ENCODE measurements at regions not wholly inside any gene's neighbourhood (a gene's known extent, or its start where the extent isn't known, plus 50 kb on each side); places are given as distances from the start of the nearest gene placed in this dataset.
"Not testable (repeated sequence)": the region's sequence is repeated elsewhere in the genome, so short reads cannot be mapped to it uniquely, and the experiment has no call there.

GRCh38 chrX:144188489-144188888, 304.6 kb downstream of the UBE2NL start:
- in situ Hi-C loops (cut with MboI); CTCF ChIA-PET; H3K9ac ChIP-seq (ENCODE audit: control insufficient read depth, insufficient read depth, low read length); H2AFZ ChIP-seq (ENCODE audit: control insufficient read depth, low read depth, low read length); SMC1A ChIA-PET (ENCODE audit: uncharacterized antibody, unreplicated experiment); H3K4me2 ChIP-seq (ENCODE audit: control insufficient read depth, insufficient read depth); H4K20me1 ChIP-seq (ENCODE audit: control insufficient read depth, insufficient read depth); ATAC-seq; H3K27ac ChIP-seq (ENCODE audit: control insufficient read depth, insufficient read depth); RAD21 ChIA-PET (ENCODE audit: unreplicated experiment); H3K9me3 ChIP-seq (replicated peaks; ENCODE audit: control insufficient read depth, insufficient read depth, low read length); H3K4me1 ChIP-seq (ENCODE audit: control insufficient read depth, insufficient read depth, low read length); BruUV-seq (replicated peaks); intact Hi-C loops (cut with micrococcal nuclease; ENCODE audit: unreplicated experiment); H3K36me3 ChIP-seq (ENCODE audit: control insufficient read depth in 2 of 2, insufficient read depth in 2 of 2, low read length in 1 of 2); H3K27me3 ChIP-seq (replicated peaks in 1 of 2; ENCODE audit: control insufficient read depth in 2 of 2, insufficient read depth in 2 of 2, low read length in 1 of 2); POLR2A ChIA-PET; H3K79me2 ChIP-seq (ENCODE audit: control insufficient read depth, insufficient read depth, low read length); DNase-seq (ENCODE audit: low read depth, low spot score); H3K4me3 ChIP-seq: not testable (repeated sequence)
- WGBS (ENCODE audit: insufficient coverage, insufficient replicate concordance, low lambda C conversion rate, missing lambda C conversion rate) = 30% methylated on average over 4 of the region's 4 CpGs
- peak; percentile 81 for FAIRE-seq

DNA sequence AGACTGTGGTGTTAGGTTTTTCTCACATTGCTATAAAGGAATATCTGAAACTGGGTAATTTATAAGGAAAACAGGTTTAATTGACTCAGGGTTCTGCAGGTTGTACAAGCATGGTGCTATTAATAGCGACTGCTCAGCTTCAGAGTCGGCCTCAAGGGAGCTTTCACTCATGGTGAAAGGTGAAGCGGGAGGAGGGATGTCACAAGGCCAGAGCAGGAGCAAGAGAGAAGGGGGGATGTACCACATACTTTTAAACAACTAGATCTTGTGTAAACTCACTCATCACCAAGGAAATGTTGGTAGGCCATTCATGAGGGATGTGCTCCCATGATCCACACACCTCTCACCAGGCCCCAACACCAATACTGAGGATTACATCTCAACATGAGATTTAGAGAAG, 313.2 kb downstream of the UBE2NL start:
- SMC1A ChIA-PET (ENCODE audit: uncharacterized antibody, unreplicated experiment); CTCF ChIA-PET: not testable (repeated sequence)

DNA sequence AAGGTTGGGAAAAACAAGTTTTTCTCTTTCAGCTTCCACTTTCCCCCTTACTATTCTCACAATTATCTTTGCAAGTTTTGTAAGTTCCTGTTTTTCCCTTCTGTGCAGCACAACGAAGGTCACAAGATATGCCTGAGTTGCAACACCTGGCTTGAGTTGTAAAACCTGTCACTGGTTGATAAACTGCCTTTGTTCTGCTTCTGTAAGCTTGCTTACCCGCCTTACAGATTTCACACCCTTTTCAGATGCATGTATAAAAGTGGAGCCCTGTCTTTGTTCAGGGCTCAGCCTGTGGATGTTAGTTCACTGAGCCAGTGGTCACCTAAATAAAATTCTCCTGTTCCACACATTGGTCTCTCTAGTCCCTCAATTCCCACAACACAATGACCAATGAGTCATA, 318.9 kb downstream of the UBE2NL start:
- WGBS (ENCODE audit: insufficient coverage, insufficient replicate concordance, low lambda C conversion rate, missing lambda C conversion rate) = no CpG with 5 or more reads among the region's 2 CpGs
- H3K4me1 ChIP-seq (ENCODE audit: control insufficient read depth, insufficient read depth, low read length); BruUV-seq (replicated peaks); intact Hi-C loops (cut with micrococcal nuclease; ENCODE audit: unreplicated experiment); SMC1A ChIA-PET (ENCODE audit: uncharacterized antibody, unreplicated experiment); in situ Hi-C loops (cut with MboI); H3K4me2 ChIP-seq (ENCODE audit: control insufficient read depth, insufficient read depth); CTCF ChIA-PET; H3K79me2 ChIP-seq (ENCODE audit: control insufficient read depth, insufficient read depth, low read length); H2AFZ ChIP-seq (ENCODE audit: control insufficient read depth, low read depth, low read length); H3K4me3 ChIP-seq; H3K36me3 ChIP-seq (ENCODE audit: control insufficient read depth in 2 of 2, insufficient read depth in 2 of 2, low read length in 1 of 2); H3K27ac ChIP-seq (ENCODE audit: control insufficient read depth, insufficient read depth); FAIRE-seq; DNase-seq (ENCODE audit: low read depth, low spot score); H3K9ac ChIP-seq (ENCODE audit: control insufficient read depth, insufficient read depth, low read length); H4K20me1 ChIP-seq (ENCODE audit: control insufficient read depth, insufficient read depth); POLR2A ChIA-PET; H3K9me3 ChIP-seq (replicated peaks; ENCODE audit: control insufficient read depth, insufficient read depth, low read length); RAD21 ChIA-PET (ENCODE audit: unreplicated experiment); H3K27me3 ChIP-seq (replicated peaks in 1 of 2; ENCODE audit: control insufficient read depth in 2 of 2, insufficient read depth in 2 of 2, low read length in 1 of 2): not testable (repeated sequence)
- ATAC-seq = peak; percentile 68

More for the DNA sequence above, 313.2 kb downstream of the UBE2NL start:
- H3K4me2 ChIP-seq (ENCODE audit: control insufficient read depth, insufficient read depth); H3K4me3 ChIP-seq; H3K4me1 ChIP-seq (ENCODE audit: control insufficient read depth, insufficient read depth, low read length); H3K36me3 ChIP-seq (ENCODE audit: control insufficient read depth in 2 of 2, insufficient read depth in 2 of 2, low read length in 1 of 2); H3K9me3 ChIP-seq (replicated peaks; ENCODE audit: control insufficient read depth, insufficient read depth, low read length); H3K27me3 ChIP-seq (replicated peaks in 1 of 2; ENCODE audit: control insufficient read depth in 2 of 2, insufficient read depth in 2 of 2, low read length in 1 of 2); H2AFZ ChIP-seq (ENCODE audit: control insufficient read depth, low read depth, low read length); H3K79me2 ChIP-seq (ENCODE audit: control insufficient read depth, insufficient read depth, low read length); H3K27ac ChIP-seq (ENCODE audit: control insufficient read depth, insufficient read depth); H3K9ac ChIP-seq (ENCODE audit: control insufficient read depth, insufficient read depth, low read length); H4K20me1 ChIP-seq (ENCODE audit: control insufficient read depth, insufficient read depth); POLR2A ChIA-PET; BruUV-seq (replicated peaks); RAD21 ChIA-PET (ENCODE audit: unreplicated experiment); ATAC-seq; in situ Hi-C loops (cut with MboI); intact Hi-C loops (cut with micrococcal nuclease; ENCODE audit: unreplicated experiment); FAIRE-seq; DNase-seq (ENCODE audit: low read depth, low spot score): not testable (repeated sequence)
- WGBS (ENCODE audit: insufficient coverage, insufficient replicate concordance, low lambda C conversion rate, missing lambda C conversion rate) = no CpG with 5 or more reads among the region's 3 CpGs

GRCh38 chrX:144208360-144209024, 324.6 kb downstream of the UBE2NL start:
- BruUV-seq (replicated peaks); H3K36me3 ChIP-seq (ENCODE audit: control insufficient read depth in 2 of 2, insufficient read depth in 2 of 2, low read length in 1 of 2); H3K4me1 ChIP-seq (ENCODE audit: control insufficient read depth, insufficient read depth, low read length); H4K20me1 ChIP-seq (ENCODE audit: control insufficient read depth, insufficient read depth); H3K79me2 ChIP-seq (ENCODE audit: control insufficient read depth, insufficient read depth, low read length); in situ Hi-C loops (cut with MboI); DNase-seq (ENCODE audit: low read depth, low spot score); H2AFZ ChIP-seq (ENCODE audit: control insufficient read depth, low read depth, low read length); RAD21 ChIA-PET (ENCODE audit: unreplicated experiment); H3K27me3 ChIP-seq (replicated peaks in 1 of 2; ENCODE audit: control insufficient read depth in 2 of 2, insufficient read depth in 2 of 2, low read length in 1 of 2); SMC1A ChIA-PET (ENCODE audit: uncharacterized antibody, unreplicated experiment); H3K9ac ChIP-seq (ENCODE audit: control insufficient read depth, insufficient read depth, low read length); CTCF ChIA-PET; H3K27ac ChIP-seq (ENCODE audit: control insufficient read depth, insufficient read depth); H3K4me3 ChIP-seq; H3K9me3 ChIP-seq (replicated peaks; ENCODE audit: control insufficient read depth, insufficient read depth, low read length); POLR2A ChIA-PET; H3K4me2 ChIP-seq (ENCODE audit: control insufficient read depth, insufficient read depth); FAIRE-seq; intact Hi-C loops (cut with micrococcal nuclease; ENCODE audit: unreplicated experiment): not testable (repeated sequence)
- ATAC-seq = peak; percentile 28; the same call in 1 of the 3 replicates
- WGBS (ENCODE audit: insufficient coverage, insufficient replicate concordance, low lambda C conversion rate, missing lambda C conversion rate) = 0% methylated on average over 2 of the region's 6 CpGs
